Pancreas (tissue), 10 donors: ENCODE measurements at regions not wholly inside any gene's neighbourhood (a gene's known extent, or its start where the extent isn't known, plus 50 kb on each side); places are given as distances from the start of the nearest gene placed in this dataset.

Experiments
- ATAC-seq, 4 donors: fragments of 200-7000 bp; cut with Tn5 transposase; one replicate each; pipeline versions ENCODE4 v1.8.0 to v1.9.1; 2020; ENCODE audit warnings: mild to moderate bottlenecking in 4 of 4, moderate library complexity in 4 of 4
- DNase-seq, 6 donors: peaks; one replicate each; pipeline ENCODE4 v3.0.0-alpha.2; 2020
- FAIRE-seq: peaks from 2 replicates; lab custom pipeline; 2012; peaks lifted over from hg19 to GRCh38; lab: Jason Lieb, UNC
- H3K27ac ChIP-seq, 4 donors: fragments of 200-600 bp; sonication (generic); 1 replicate in 3 of 4; 2 replicates in 1 of 4; pipeline versions ENCODE4 v1.5.0 to v1.8.0; 2020
- H3K27me3 ChIP-seq, 4 donors: fragments of 200-600 bp; one replicate each; pipeline ENCODE4 v1.8.0; 2021
- H3K36me3 ChIP-seq, 3 donors: fragments of 200-600 bp; sonication (generic) in 1 of 3; one replicate each; pipeline versions ENCODE4 v1.5.0 to v1.8.0; 2020 to 2021
- H3K4me1 ChIP-seq, 3 donors: fragments of 200-600 bp; one replicate each; pipeline ENCODE4 v1.8.0; 2021
- H3K4me3 ChIP-seq, 4 donors: fragments of 200-600 bp; sonication (generic) in 2 of 4; one replicate each; pipeline versions ENCODE4 v1.5.0 to v1.8.0; 2020 to 2021
- H3K9me3 ChIP-seq, 4 donors: fragments of 200-600 bp; one replicate each; pipeline ENCODE4 v1.8.0; 2021
- CTCF ChIP-seq, 4 donors: fragments of 200-600 bp; sonication (generic) in 3 of 4; IDR thresholded peaks; one replicate each; pipeline versions ENCODE4 v1.5.0 to v1.8.0; 2021; ENCODE audit warnings: antibody characterized with exemption in 4 of 4
- WGBS, 2 donors: extraction: QIAGEN DNeasy Blood & Tissue Kit; methylation state at CpG; one replicate each; pipeline ENCODE4 v1.1.7; 2013; 5-methylcytosine and 5-hydroxymethylcytosine counted together
- intact Hi-C, 3 donors: fragments of 100-400 bp; cut with DNase I; formaldehyde crosslinking; loops; one replicate each; pipeline versions ENCODE4 v1.11.1 to v1.14.2; 2022
- donor health status: healthy with polysubstance abuse.
- donor health status: DM: no; HTN: no; CAD: no; lungs with moderate emphysema.
- donor health status: DM: no; HTN: no; CAD: no.
- donor health status: control.
- donor health status: control.
- donor health status: Bipolar disorder and iron deficiency.
- donor health status: DM: yes; HTN: yes; CAD: no.
- donor health status: DM: no; HTN: no; CAD: no.
- donor health status: DM: no; HTN: no; CAD: no.
- donor health status: DM: yes; HTN: yes; CAD: no.

GRCh38 chr6:14799928-14800327 lies 445.9 kb upstream of the JARID2 start:
- DNase-seq: peak in 4 of 6 donors; percentile 57 to 77 (median 68)
- Histone ChIP-seq H3K4me1 (peaks cover 0 to 4% (median 0%) of the 10 kb centered on the region in 3 donors), H3K4me3 (no peak overlapping the region), H3K27me3 (no peaks in the 10 kb centered on the region), H3K9me3 (no peaks in the 10 kb centered on the region), H3K36me3 (no peaks in the 10 kb centered on the region), H3K27ac (no peak overlapping the region)
- peak; percentile 93 to 98 (median 98) for ATAC-seq
- TF ChIP-seq CTCF (IDR thresholded peaks at IDR 0.05): no peak
- peak; percentile 75 for FAIRE-seq
- intact Hi-C loops: no loop called here

- ATAC-seq (no peak), FAIRE-seq (no peak), DNase-seq (no peak)
- 82 to 90% methylated on average over 9 of the region's 9 CpGs for WGBS, 2 donors
- no peaks in the 10 kb centered on the region for H3K9me3 ChIP-seq
- no peak overlapping the region for H3K27ac ChIP-seq
- no peaks in the 10 kb centered on the region for H3K36me3 ChIP-seq
- H3K4me1 ChIP-seq: peaks cover 0 to 4% (median 0%) of the 10 kb centered on the region in 3 donors
- H3K27me3 ChIP-seq: no peaks in the 10 kb centered on the region
- TF ChIP-seq CTCF (IDR thresholded peaks at IDR 0.05): no peak
- H3K4me3 ChIP-seq: no peak overlapping the region
- intact Hi-C loops: no loop called here
These were observed 443.2 kb upstream of the JARID2 start for GRCh38 chr6:14802514-14803160.

- Histone ChIP-seq H3K4me1 (peaks cover 0 to 4% (median 0%) of the 10 kb centered on the region in 3 donors), H3K27me3 (no peaks in the 10 kb centered on the region), H3K36me3 (no peaks in the 10 kb centered on the region), H3K9me3 (no peaks in the 10 kb centered on the region), H3K4me3 (no peak overlapping the region), H3K27ac (no peak overlapping the region)
- 59 to 76% methylated on average over 18 of the region's 18 CpGs for WGBS, 2 donors
- DNase-seq: no peak
- no peak for FAIRE-seq
- intact Hi-C loops: no loop called here
- TF ChIP-seq CTCF (IDR thresholded peaks at IDR 0.05): no peak
- ATAC-seq: peak in 1 of 4 donors; percentile 26
These were observed 441.7 kb upstream of the JARID2 start for GRCh38 chr6:14804001-14804784.

- 20 to 23% methylated on average over 10 of the region's 10 CpGs for WGBS, 2 donors
- H3K27ac ChIP-seq: no peak overlapping the region
- intact Hi-C loops: no loop called here
These were observed 441.1 kb upstream of the JARID2 start for GRCh38 chr6:14804785-14805210.

More at GRCh38 chr6:14804785-14805210, 441.1 kb upstream of the JARID2 start:
- no peak for TF ChIP-seq CTCF (IDR thresholded peaks at IDR 0.05)
- DNase-seq (peak; percentile 36 to 81 (median 61)), FAIRE-seq (no peak), ATAC-seq (peak in 3 of 4 donors; percentile 25 to 57 (median 50))
- Histone ChIP-seq H3K36me3 (no peaks in the 10 kb centered on the region), H3K27me3 (no peaks in the 10 kb centered on the region), H3K9me3 (no peaks in the 10 kb centered on the region), H3K4me3 (no peak overlapping the region), H3K4me1 (peaks cover 0 to 4% (median 0%) of the 10 kb centered on the region in 3 donors)
